ENCODE measurements at regions not wholly inside any gene's neighbourhood (a gene's known extent, or its start where the extent isn't known, plus 50 kb on each side); places are given as distances from the start of the nearest gene placed in this dataset.
"Not testable (repeated sequence)": the region's sequence is repeated elsewhere in the genome, so short reads cannot be mapped to it uniquely, and the experiment has no call there.

- no peaks in the 10 kb centered on the region for H3K36me3 Mint-ChIP-seq (ENCODE audit: low read depth)
- H3K4me3 Mint-ChIP-seq (ENCODE audit: unreplicated experiment), result no peak overlapping the region
- no peak for DNase-seq (ENCODE audit: low spot score)
- no peak for TF ChIP-seq CTCF (IDR thresholded peaks at IDR 0.05)
- no peaks in the 10 kb centered on the region for H3K4me1 Mint-ChIP-seq (ENCODE audit: low read depth)
- no peak overlapping the region for H3K27ac Mint-ChIP-seq (ENCODE audit: unreplicated experiment)
- H3K27me3 Mint-ChIP-seq (ENCODE audit: low read depth), result peaks cover 41% of the 10 kb centered on the region
- H3K9me3 Mint-ChIP-seq (ENCODE audit: low read depth), result no peaks in the 10 kb centered on the region
Measured at GRCh38 chr18:54480616-54481015, 110.4 kb upstream of the DYNAP start.

- H3K27ac Mint-ChIP-seq (ENCODE audit: unreplicated experiment); DNase-seq (ENCODE audit: low spot score); H3K4me3 Mint-ChIP-seq (ENCODE audit: unreplicated experiment); H3K9me3 Mint-ChIP-seq (ENCODE audit: low read depth); H3K36me3 Mint-ChIP-seq (ENCODE audit: low read depth); H3K4me1 Mint-ChIP-seq (ENCODE audit: low read depth): not testable (repeated sequence)
- H3K27me3 Mint-ChIP-seq (ENCODE audit: low read depth), result peaks cover 12% of the 10 kb centered on the region
Measured at GRCh38 chr18:54502451-54502850, 88.6 kb upstream of the DYNAP start.

- Mint-ChIP-seq H3K27me3 (ENCODE audit: low read depth) (peaks cover 12% of the 10 kb centered on the region), H3K36me3 (ENCODE audit: low read depth) (no peaks in the 10 kb centered on the region), H3K4me3 (ENCODE audit: unreplicated experiment) (no peak overlapping the region), H3K9me3 (ENCODE audit: low read depth) (peaks cover 7% of the 10 kb centered on the region), H3K27ac (ENCODE audit: unreplicated experiment) (no peak overlapping the region), H3K4me1 (ENCODE audit: low read depth) (no peaks in the 10 kb centered on the region)
- TF ChIP-seq CTCF (IDR thresholded peaks at IDR 0.05), result no peak
- no peak for DNase-seq (ENCODE audit: low spot score)
Measured at GRCh38 chr18:54503131-54503894, 87.7 kb upstream of the DYNAP start.

- H3K27me3 Mint-ChIP-seq (ENCODE audit: low read depth), result peaks cover 28% of the 10 kb centered on the region
- no peaks in the 10 kb centered on the region for H3K4me1 Mint-ChIP-seq (ENCODE audit: low read depth)
- no peak overlapping the region for H3K4me3 Mint-ChIP-seq (ENCODE audit: unreplicated experiment)
- no peak overlapping the region for H3K27ac Mint-ChIP-seq (ENCODE audit: unreplicated experiment)
- no peak for DNase-seq (ENCODE audit: low spot score)
- no peaks in the 10 kb centered on the region for H3K36me3 Mint-ChIP-seq (ENCODE audit: low read depth)
- TF ChIP-seq CTCF (IDR thresholded peaks at IDR 0.05), result no peak
- peaks cover 3% of the 10 kb centered on the region for H3K9me3 Mint-ChIP-seq (ENCODE audit: low read depth)
Measured at GRCh38 chr18:54506516-54507261, 84.4 kb upstream of the DYNAP start.

- Mint-ChIP-seq H3K9me3 (ENCODE audit: low read depth) (no peaks in the 10 kb centered on the region), H3K27ac (ENCODE audit: unreplicated experiment) (no peak overlapping the region), H3K36me3 (ENCODE audit: low read depth) (no peaks in the 10 kb centered on the region), H3K4me1 (ENCODE audit: low read depth) (no peaks in the 10 kb centered on the region), H3K27me3 (ENCODE audit: low read depth) (peaks cover 38% of the 10 kb centered on the region), H3K4me3 (ENCODE audit: unreplicated experiment) (no peak overlapping the region)
- DNase-seq (ENCODE audit: low spot score), result no peak
- no peak for TF ChIP-seq CTCF (IDR thresholded peaks at IDR 0.05)
Measured at GRCh38 chr18:54509793-54510192, 81.3 kb upstream of the DYNAP start.
